ENCODE measurements at regions not wholly inside any gene's neighbourhood (a gene's known extent, or its start where the extent isn't known, plus 50 kb on each side); places are given as distances from the start of the nearest gene placed in this dataset.

DNA sequence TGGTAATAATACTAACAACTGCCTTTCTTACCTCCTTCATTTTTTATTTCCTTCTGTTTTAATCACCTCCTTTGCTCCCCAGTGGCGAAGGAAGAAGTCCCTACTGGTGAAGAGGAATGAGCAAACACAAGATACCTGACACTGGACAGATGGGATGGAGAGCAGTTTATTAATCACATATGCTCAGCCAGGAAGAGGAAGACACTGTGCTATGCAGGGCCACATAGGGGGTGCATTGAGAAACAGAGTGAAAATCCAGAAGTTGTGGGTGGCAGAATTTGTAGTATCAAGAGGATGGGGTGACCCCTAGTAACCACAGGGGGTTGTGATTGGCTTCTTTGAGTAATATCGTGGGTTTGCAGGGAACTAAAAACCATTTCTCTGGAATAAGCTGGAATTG is 1041.9 kb downstream of the OTOL1 start:
- Mint-ChIP-seq H3K27ac (no peak overlapping the region), H3K4me3 (no peak overlapping the region), H3K9me3 (peaks cover 0 to 4% (median 0%) of the 10 kb centered on the region in 7 donors), H3K36me3 (no peaks in the 10 kb centered on the region), H3K27me3 (ENCODE audit: low read depth in 3 of 3) (peaks cover 0 to 1% (median 0%) of the 10 kb centered on the region in 3 donors), H3K4me1 (no peaks in the 10 kb centered on the region)
- Histone ChIP-seq H3K79me2 (ENCODE audit: insufficient read depth, low read length) (no peaks in the 10 kb centered on the region), H4K20me1 (ENCODE audit: insufficient read depth, low read length) (no peaks in the 10 kb centered on the region), H3K27ac (ENCODE audit: low read depth in 1 of 2, low read length in 2 of 2) (no peak overlapping the region), H3K4me3 (replicated peaks in 1 of 3; ENCODE audit: low read depth in 2 of 3, low read length in 3 of 3) (no peak overlapping the region), H3K4me2 (replicated peaks; ENCODE audit: extremely low read depth, low read length, poor library complexity, severe bottlenecking) (no peak overlapping the region), H3K9ac (ENCODE audit: insufficient read depth, low read length, poor library complexity, severe bottlenecking) (no peak overlapping the region), H3K36me3 (replicated peaks in 1 of 2; ENCODE audit: control insufficient read depth in 1 of 2, insufficient read depth in 2 of 2, low read length in 2 of 2) (no peaks in the 10 kb centered on the region), H3K27me3 (ENCODE audit: control insufficient read depth in 2 of 2, insufficient read depth in 2 of 2, low read length in 2 of 2) (no peaks in the 10 kb centered on the region), H3K4me1 (ENCODE audit: control insufficient read depth in 1 of 2, insufficient read depth in 2 of 2, low read length in 2 of 2) (no peaks in the 10 kb centered on the region), H2AFZ (ENCODE audit: insufficient read depth, low read depth, low read length, poor library complexity, severe bottlenecking) (no peak overlapping the region), H3K9me3 (replicated peaks in 1 of 2; ENCODE audit: control insufficient read depth in 1 of 2, insufficient read depth in 1 of 2, low read length in 2 of 2) (no peaks in the 10 kb centered on the region)
- TF ChIP-seq CTCF (IDR thresholded peaks at IDR 0.05) = no peak
- intact Hi-C loops (cut with micrococcal nuclease) = no loop called here
- no peak for DNase-seq
- 54% methylated on average over 2 of the region's 2 CpGs for WGBS (ENCODE audit: insufficient coverage)

GRCh38 chr3:162538906-162539305 is 1042.3 kb downstream of the OTOL1 start:
- H4K20me1 ChIP-seq (ENCODE audit: insufficient read depth, low read length) = no peaks in the 10 kb centered on the region
- peaks cover 0 to 1% (median 0%) of the 10 kb centered on the region in 3 donors for H3K27me3 Mint-ChIP-seq (ENCODE audit: low read depth in 3 of 3)
- H3K9ac ChIP-seq (ENCODE audit: insufficient read depth, low read length, poor library complexity, severe bottlenecking) = no peak overlapping the region
- intact Hi-C loops (cut with micrococcal nuclease) = no loop called here
- no peaks in the 10 kb centered on the region for H3K36me3 ChIP-seq (replicated peaks in 1 of 2; ENCODE audit: control insufficient read depth in 1 of 2, insufficient read depth in 2 of 2, low read length in 2 of 2)
- no peak overlapping the region for H3K4me2 ChIP-seq (replicated peaks; ENCODE audit: extremely low read depth, low read length, poor library complexity, severe bottlenecking)
- H3K4me1 Mint-ChIP-seq = no peaks in the 10 kb centered on the region
- no peak for DNase-seq
- no peaks in the 10 kb centered on the region for H3K4me1 ChIP-seq (ENCODE audit: control insufficient read depth in 1 of 2, insufficient read depth in 2 of 2, low read length in 2 of 2)
- H3K27ac ChIP-seq (ENCODE audit: low read depth in 1 of 2, low read length in 2 of 2) = no peak overlapping the region
- no peak overlapping the region for H3K4me3 Mint-ChIP-seq
- H3K9me3 ChIP-seq (replicated peaks in 1 of 2; ENCODE audit: control insufficient read depth in 1 of 2, insufficient read depth in 1 of 2, low read length in 2 of 2) = no peaks in the 10 kb centered on the region
- 75% methylated on average over 3 of the region's 3 CpGs for WGBS (ENCODE audit: insufficient coverage)
- no peak overlapping the region for H3K27ac Mint-ChIP-seq
- TF ChIP-seq CTCF (IDR thresholded peaks at IDR 0.05) = no peak
- no peaks in the 10 kb centered on the region for H3K27me3 ChIP-seq (ENCODE audit: control insufficient read depth in 2 of 2, insufficient read depth in 2 of 2, low read length in 2 of 2)
- H3K4me3 ChIP-seq (replicated peaks in 1 of 3; ENCODE audit: low read depth in 2 of 3, low read length in 3 of 3) = no peak overlapping the region
- H3K36me3 Mint-ChIP-seq = no peaks in the 10 kb centered on the region
- H3K9me3 Mint-ChIP-seq = peaks cover 0 to 4% (median 0%) of the 10 kb centered on the region in 7 donors
- H3K79me2 ChIP-seq (ENCODE audit: insufficient read depth, low read length) = no peaks in the 10 kb centered on the region
- H2AFZ ChIP-seq (ENCODE audit: insufficient read depth, low read depth, low read length, poor library complexity, severe bottlenecking) = no peak overlapping the region

Data from CD14-positive monocyte (primary cell).